ENCODE measurements at regions not wholly inside any gene's neighbourhood (a gene's known extent, or its start where the extent isn't known, plus 50 kb on each side); places are given as distances from the start of the nearest gene placed in this dataset.

DNA sequence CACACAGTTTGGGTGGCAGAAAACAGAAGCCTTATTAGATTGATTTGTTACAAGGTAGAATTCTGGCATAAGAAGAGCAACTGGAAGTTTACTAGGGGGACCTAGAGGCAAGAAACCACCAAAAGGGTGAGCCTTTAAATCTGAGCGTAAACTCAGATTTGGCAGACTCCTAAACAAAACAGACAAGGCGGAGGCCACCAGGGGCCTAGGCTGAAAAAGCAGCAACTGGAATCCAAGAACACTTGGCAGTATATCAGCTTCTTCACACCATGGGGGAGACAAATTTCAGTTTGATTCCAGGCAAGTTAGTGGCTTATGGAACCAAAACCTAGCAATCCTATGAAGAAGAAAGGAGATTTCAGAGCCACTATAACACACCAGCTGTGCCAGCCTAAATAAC, 220.0 kb downstream of the C3orf38 start:
- Histone ChIP-seq H3K27me3 (ENCODE audit: low read depth, low read length) (no peaks in the 10 kb centered on the region), H3K4me3 (ENCODE audit: low read length) (no peak overlapping the region), H3K4me1 (ENCODE audit: low read length) (no peaks in the 10 kb centered on the region), H3K9ac (ENCODE audit: low read length) (no peak overlapping the region), H3K36me3 (replicated peaks; ENCODE audit: low read depth, low read length) (no peaks in the 10 kb centered on the region), H3K4me2 (ENCODE audit: low read length) (no peak overlapping the region), H2AFZ (ENCODE audit: low read depth, low read length) (no peak overlapping the region), H4K20me1 (ENCODE audit: insufficient read depth, low read length) (no peaks in the 10 kb centered on the region), H3K27ac (ENCODE audit: low read length) (no peak overlapping the region), H3K79me2 (ENCODE audit: low read length) (no peaks in the 10 kb centered on the region), H3K9me3 (ENCODE audit: insufficient read depth, low read length) (no peaks in the 10 kb centered on the region)
- TF ChIP-seq, protein P1, sequence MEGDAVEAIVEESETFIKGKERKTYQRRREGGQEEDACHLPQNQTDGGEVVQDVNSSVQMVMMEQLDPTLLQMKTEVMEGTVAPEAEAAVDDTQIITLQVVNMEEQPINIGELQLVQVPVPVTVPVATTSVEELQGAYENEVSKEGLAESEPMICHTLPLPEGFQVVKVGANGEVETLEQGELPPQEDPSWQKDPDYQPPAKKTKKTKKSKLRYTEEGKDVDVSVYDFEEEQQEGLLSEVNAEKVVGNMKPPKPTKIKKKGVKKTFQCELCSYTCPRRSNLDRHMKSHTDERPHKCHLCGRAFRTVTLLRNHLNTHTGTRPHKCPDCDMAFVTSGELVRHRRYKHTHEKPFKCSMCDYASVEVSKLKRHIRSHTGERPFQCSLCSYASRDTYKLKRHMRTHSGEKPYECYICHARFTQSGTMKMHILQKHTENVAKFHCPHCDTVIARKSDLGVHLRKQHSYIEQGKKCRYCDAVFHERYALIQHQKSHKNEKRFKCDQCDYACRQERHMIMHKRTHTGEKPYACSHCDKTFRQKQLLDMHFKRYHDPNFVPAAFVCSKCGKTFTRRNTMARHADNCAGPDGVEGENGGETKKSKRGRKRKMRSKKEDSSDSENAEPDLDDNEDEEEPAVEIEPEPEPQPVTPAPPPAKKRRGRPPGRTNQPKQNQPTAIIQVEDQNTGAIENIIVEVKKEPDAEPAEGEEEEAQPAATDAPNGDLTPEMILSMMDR (IDR thresholded peaks at IDR 0.05; ENCODE audit: low read depth, low read length) = no peak
- TF ChIP-seq EZH2phosphoT487 (IDR thresholded peaks at IDR 0.05; ENCODE audit: low read depth) = no peak

DNA sequence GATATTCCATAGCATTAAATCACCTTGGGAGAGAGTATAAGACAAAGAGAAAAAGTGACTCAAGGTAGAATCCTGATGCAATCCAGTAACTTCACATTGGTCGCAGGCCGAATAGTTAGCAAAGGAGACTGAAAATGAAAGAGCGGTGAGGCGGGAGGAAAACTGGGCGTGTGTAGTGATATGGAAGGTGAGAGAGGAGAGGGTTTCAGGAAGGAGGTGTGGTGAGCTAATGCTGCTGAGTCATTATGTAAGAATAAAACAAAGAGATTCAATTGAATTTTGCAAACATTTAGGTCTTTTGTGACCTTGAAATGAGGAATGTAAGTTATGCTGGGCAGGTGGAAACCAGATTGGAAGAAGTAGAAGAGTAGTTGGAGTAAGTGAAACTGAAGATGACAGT, 235.3 kb downstream of the C3orf38 start:
- Histone ChIP-seq H3K79me2 (ENCODE audit: low read length) (no peaks in the 10 kb centered on the region), H3K4me1 (ENCODE audit: low read length) (no peaks in the 10 kb centered on the region), H3K9ac (ENCODE audit: low read length) (no peak overlapping the region), H3K4me2 (ENCODE audit: low read length) (no peak overlapping the region), H3K27me3 (ENCODE audit: low read depth, low read length) (no peaks in the 10 kb centered on the region), H3K4me3 (ENCODE audit: low read length) (no peak overlapping the region), H3K27ac (ENCODE audit: low read length) (no peak overlapping the region), H3K9me3 (ENCODE audit: insufficient read depth, low read length) (no peaks in the 10 kb centered on the region), H3K36me3 (replicated peaks; ENCODE audit: low read depth, low read length) (no peaks in the 10 kb centered on the region), H4K20me1 (ENCODE audit: insufficient read depth, low read length) (no peaks in the 10 kb centered on the region), H2AFZ (ENCODE audit: low read depth, low read length) (no peak overlapping the region)
- TF ChIP-seq, protein P1 (IDR thresholded peaks at IDR 0.05; ENCODE audit: low read depth, low read length) = no peak
- TF ChIP-seq EZH2phosphoT487 (IDR thresholded peaks at IDR 0.05; ENCODE audit: low read depth) = no peak

DNA sequence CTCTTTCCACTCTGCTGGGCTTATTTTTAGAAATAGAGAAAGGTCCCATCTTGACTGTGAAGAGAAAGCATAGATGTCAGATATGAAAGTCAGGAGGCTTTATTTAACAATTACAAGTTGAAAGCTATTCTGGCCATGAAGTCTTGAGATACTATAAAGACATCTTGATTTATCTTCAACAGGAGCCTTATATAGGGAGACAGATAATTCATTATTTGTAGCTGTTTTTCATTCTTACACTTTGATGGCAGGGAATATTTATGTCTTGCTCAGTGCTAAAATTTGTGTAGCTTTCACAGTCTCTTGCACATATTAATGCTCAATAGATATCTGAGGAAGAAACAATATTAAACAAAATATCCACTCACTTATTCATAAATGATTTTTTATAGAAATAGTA, 248.8 kb downstream of the C3orf38 start:
- Histone ChIP-seq H3K9ac (ENCODE audit: low read length) (no peak overlapping the region), H3K79me2 (ENCODE audit: low read length) (no peaks in the 10 kb centered on the region), H3K36me3 (replicated peaks; ENCODE audit: low read depth, low read length) (no peaks in the 10 kb centered on the region), H3K4me1 (ENCODE audit: low read length) (no peaks in the 10 kb centered on the region), H3K27me3 (ENCODE audit: low read depth, low read length) (no peaks in the 10 kb centered on the region), H3K9me3 (ENCODE audit: insufficient read depth, low read length) (no peaks in the 10 kb centered on the region), H3K4me3 (ENCODE audit: low read length) (no peak overlapping the region), H2AFZ (ENCODE audit: low read depth, low read length) (no peak overlapping the region), H3K27ac (ENCODE audit: low read length) (no peak overlapping the region), H4K20me1 (ENCODE audit: insufficient read depth, low read length) (no peaks in the 10 kb centered on the region), H3K4me2 (ENCODE audit: low read length) (no peak overlapping the region)
- TF ChIP-seq, protein P1 (IDR thresholded peaks at IDR 0.05; ENCODE audit: low read depth, low read length) = no peak
- no peak for TF ChIP-seq EZH2phosphoT487 (IDR thresholded peaks at IDR 0.05; ENCODE audit: low read depth)

DNA sequence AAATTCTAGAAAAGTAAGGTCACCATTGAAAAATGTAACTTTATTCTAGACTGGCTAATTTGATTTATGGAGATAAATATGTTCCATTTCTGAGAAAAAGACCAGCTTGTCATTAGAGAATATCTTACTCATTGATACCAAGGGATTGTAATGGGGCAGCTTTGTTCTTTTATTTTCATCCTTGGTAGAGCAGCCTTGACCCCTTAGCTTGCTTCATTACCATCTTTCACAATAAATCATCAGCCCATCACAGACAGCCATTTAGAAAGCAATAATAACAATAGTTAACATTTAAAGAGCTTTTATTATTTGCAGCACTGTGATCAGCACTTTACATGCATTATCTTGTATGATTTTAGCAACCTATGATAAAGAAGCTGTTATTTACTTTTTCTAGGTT, 253.6 kb downstream of the C3orf38 start:
- no peaks in the 10 kb centered on the region for H3K36me3 ChIP-seq (replicated peaks; ENCODE audit: low read depth, low read length)
- H3K27me3 ChIP-seq (ENCODE audit: low read depth, low read length) = no peaks in the 10 kb centered on the region
- H3K27ac ChIP-seq (ENCODE audit: low read length) = no peak overlapping the region
- no peak overlapping the region for H3K9ac ChIP-seq (ENCODE audit: low read length)
- H4K20me1 ChIP-seq (ENCODE audit: insufficient read depth, low read length) = no peaks in the 10 kb centered on the region
- H3K79me2 ChIP-seq (ENCODE audit: low read length) = no peaks in the 10 kb centered on the region
- no peak overlapping the region for H3K4me3 ChIP-seq (ENCODE audit: low read length)
- TF ChIP-seq, protein P1 (IDR thresholded peaks at IDR 0.05; ENCODE audit: low read depth, low read length) = no peak
- TF ChIP-seq EZH2phosphoT487 (IDR thresholded peaks at IDR 0.05; ENCODE audit: low read depth) = no peak
- H3K4me2 ChIP-seq (ENCODE audit: low read length) = no peak overlapping the region
- no peaks in the 10 kb centered on the region for H3K9me3 ChIP-seq (ENCODE audit: insufficient read depth, low read length)
- H3K4me1 ChIP-seq (ENCODE audit: low read length) = no peaks in the 10 kb centered on the region
- no peak overlapping the region for H2AFZ ChIP-seq (ENCODE audit: low read depth, low read length)

All from OCI-LY3 (cell line).